ENCODE measurements at regions not wholly inside any gene's neighbourhood (a gene's known extent, or its start where the extent isn't known, plus 50 kb on each side); places are given as distances from the start of the nearest gene placed in this dataset.

DNA sequence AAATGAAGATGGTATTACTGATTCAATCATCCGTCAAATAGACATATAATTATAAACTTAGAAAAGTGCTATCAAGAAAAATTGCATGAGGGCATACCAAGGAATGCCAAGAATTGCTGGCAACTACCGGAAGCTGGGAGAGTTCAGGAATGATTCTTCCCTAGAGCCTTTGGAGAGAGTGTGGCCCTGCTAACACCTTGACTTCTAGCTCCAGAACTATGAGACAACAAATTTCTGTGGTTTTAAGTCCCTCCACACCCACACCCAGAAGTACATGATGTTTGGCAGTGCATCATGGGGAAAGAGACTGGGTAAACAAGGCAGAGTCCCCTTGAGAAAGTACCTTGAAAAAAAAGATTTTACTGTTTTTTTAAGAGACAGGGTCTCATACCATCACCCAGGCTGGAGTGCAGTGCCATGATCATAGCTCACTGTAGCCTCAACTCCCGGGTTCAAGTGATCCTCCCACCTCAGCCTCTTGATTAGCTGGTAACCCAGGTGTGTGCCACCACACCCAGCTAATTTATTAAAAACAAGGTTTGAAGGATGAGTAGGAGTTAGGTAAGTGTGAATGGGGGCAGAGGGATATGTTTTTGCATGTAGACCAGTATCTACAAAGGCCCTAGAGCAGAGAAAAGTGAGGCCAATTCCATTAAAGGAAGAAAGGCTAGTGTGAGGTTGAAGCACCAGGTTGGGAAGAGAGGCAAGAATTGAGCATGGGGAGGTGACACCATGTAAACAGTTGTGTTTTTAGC, 53.1 kb downstream of the GSX2 start:
- H3K4me3 ChIP-seq (ENCODE audit: control insufficient read depth, low read depth, low read length): no peak overlapping the region
- peak; percentile 52 for DNase-seq (ENCODE audit: low read depth)
- TF ChIP-seq, protein P1, sequence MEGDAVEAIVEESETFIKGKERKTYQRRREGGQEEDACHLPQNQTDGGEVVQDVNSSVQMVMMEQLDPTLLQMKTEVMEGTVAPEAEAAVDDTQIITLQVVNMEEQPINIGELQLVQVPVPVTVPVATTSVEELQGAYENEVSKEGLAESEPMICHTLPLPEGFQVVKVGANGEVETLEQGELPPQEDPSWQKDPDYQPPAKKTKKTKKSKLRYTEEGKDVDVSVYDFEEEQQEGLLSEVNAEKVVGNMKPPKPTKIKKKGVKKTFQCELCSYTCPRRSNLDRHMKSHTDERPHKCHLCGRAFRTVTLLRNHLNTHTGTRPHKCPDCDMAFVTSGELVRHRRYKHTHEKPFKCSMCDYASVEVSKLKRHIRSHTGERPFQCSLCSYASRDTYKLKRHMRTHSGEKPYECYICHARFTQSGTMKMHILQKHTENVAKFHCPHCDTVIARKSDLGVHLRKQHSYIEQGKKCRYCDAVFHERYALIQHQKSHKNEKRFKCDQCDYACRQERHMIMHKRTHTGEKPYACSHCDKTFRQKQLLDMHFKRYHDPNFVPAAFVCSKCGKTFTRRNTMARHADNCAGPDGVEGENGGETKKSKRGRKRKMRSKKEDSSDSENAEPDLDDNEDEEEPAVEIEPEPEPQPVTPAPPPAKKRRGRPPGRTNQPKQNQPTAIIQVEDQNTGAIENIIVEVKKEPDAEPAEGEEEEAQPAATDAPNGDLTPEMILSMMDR (IDR thresholded peaks at IDR 0.05; ENCODE audit: control insufficient read depth, insufficient read depth, low read depth, low read length, missing control alignments): no peak

DNA sequence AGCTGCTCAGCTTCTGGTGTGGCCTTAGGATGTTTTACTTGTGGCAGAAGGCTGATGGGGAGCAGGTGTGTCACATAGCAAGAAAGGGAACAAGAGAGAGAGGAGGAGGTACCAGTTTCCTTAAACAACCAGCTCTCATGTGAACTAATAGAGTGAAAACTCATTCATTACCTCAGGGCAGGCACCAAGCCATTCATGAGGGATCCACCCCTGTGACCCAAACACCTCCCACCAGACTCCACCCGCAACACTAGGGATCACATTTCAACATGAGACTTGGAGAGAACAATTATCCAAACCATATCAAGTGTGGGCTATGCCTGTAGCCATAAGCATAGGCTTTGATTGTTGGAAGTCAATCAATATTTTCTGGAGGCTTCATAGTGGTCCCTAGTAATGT, 56.0 kb downstream of the GSX2 start:
- TF ChIP-seq, protein P1 (IDR thresholded peaks at IDR 0.05; ENCODE audit: control insufficient read depth, insufficient read depth, low read depth, low read length, missing control alignments): no peak

DNA sequence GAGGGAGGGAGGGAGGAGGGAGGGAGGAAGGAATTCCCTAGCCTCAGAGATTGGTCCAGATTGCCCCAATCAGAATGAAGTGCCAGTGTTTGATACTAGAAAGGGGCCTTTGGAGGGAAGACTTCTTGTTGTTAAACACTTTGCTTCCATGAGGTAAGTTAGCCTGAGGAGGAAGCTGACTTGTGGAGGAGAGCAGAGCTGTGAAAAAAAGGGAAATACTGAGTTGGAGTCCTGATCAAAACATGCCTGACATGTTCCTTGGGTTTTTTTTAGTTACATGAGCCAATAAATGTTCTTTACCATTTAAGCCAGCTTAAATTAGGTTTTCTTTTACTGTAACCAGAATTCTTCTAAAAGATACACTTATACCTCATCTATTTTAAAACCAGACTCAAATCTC, 57.6 kb downstream of the GSX2 start:
- H3K4me3 ChIP-seq (ENCODE audit: control insufficient read depth, low read depth, low read length): no peak overlapping the region
- no peak for DNase-seq (ENCODE audit: low read depth)
- TF ChIP-seq, protein P1 (IDR thresholded peaks at IDR 0.05; ENCODE audit: control insufficient read depth, insufficient read depth, low read depth, low read length, missing control alignments): no peak

More for the DNA sequence above, 56.0 kb downstream of the GSX2 start:
- H3K4me3 ChIP-seq (ENCODE audit: control insufficient read depth, low read depth, low read length): no peak overlapping the region
- DNase-seq (ENCODE audit: low read depth): no peak

DNA sequence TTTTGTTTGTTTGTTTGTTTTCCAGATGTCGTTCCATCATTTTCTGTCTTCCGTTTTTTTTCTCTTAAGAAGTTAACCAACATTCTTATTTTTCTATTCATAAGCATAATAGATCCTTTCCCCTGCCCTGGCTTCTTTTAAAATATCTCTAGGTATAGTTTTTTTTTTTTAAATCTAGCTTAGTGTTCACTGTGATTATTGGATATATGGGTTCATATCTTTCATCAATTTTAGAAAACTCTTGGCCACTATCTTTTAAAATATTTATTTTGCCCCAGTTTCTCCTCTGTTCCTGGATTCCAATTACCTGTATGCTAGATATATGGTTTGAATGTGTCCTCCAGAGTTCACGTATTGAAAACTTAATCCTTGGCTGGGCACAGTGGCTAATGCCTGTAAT, 59.6 kb downstream of the GSX2 start:
- no peak overlapping the region for H3K4me3 ChIP-seq (ENCODE audit: control insufficient read depth, low read depth, low read length)
- no peak for DNase-seq (ENCODE audit: low read depth)
- TF ChIP-seq, protein P1 (IDR thresholded peaks at IDR 0.05; ENCODE audit: control insufficient read depth, insufficient read depth, low read depth, low read length, missing control alignments): no peak

DNA sequence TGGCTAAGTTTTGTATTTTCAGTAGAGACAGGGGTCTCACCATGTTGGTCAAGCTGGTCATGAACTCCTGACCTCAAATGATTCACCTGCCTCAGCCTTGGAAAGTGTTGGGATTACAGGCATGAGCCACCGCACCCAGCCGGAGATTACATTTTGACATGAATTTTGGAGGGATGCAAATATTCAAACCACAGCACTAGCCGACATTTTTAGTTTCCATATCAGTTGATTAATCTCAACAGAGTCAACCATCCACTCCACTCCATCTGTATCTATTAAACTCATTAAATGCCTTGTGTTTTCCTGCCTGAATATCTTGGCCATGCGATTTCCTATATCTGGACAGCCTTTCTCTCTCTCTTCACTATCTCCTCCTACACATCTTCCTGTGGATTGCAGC, 64.1 kb upstream of the PDGFRA start:
- no peak overlapping the region for H3K4me3 ChIP-seq (ENCODE audit: control insufficient read depth, low read depth, low read length)
- TF ChIP-seq, protein P1 (IDR thresholded peaks at IDR 0.05; ENCODE audit: control insufficient read depth, insufficient read depth, low read depth, low read length, missing control alignments): no peak
- DNase-seq (ENCODE audit: low read depth): no peak

DNA sequence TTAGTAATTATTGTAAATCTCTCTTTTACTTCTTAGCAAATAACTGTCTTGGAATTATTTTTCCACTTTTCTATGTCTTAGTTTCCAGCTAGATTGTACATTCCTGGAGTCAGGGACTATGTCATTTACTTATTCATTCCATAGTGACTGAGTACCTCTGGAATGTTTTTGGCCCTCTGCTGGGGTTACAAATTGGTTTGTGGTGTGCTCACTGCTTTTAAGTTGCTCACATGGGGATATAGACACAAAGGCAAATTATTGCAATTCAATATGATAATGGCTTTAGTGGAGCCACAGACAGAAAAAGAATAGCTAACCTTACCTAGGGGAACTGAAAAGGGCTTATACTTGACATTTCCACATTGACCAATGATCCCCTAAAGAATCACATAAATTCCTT, 63.7 kb upstream of the PDGFRA start:
- peak; percentile 84 for DNase-seq (ENCODE audit: low read depth)
- H3K4me3 ChIP-seq (ENCODE audit: control insufficient read depth, low read depth, low read length): no peak overlapping the region
- TF ChIP-seq, protein P1 (IDR thresholded peaks at IDR 0.05; ENCODE audit: control insufficient read depth, insufficient read depth, low read depth, low read length, missing control alignments): peak; percentile 13

Measured in AG09309 (cell line).